HepG2 (cell line): ENCODE measurements at regions not wholly inside any gene's neighbourhood (a gene's known extent, or its start where the extent isn't known, plus 50 kb on each side); places are given as distances from the start of the nearest gene placed in this dataset.

Experiments
- ATAC-seq: fragments of 200-7000 bp; cut with Tn5 transposase; 3 replicates; pipeline ENCODE4 v1.9.1; 2020; ENCODE audit warnings: mild to moderate bottlenecking, moderate library complexity
- BruUV-seq: library from RNA; stranded (reverse); fragments of 400-500 nt; replicated peaks from 2 replicates; lab custom pipeline; 2021; lab: Mats Ljungman, UMichigan
- CTCF ChIA-PET: fragments of 300-600 bp; formaldehyde crosslinking; extraction: SDS; loops from one replicate; lab custom pipeline; 2021; ENCODE audit warnings: low total read pairs, inconsistent platforms, low intra/inter-chr PET ratio; lab: Yijun Ruan, JAX
- POLR2A ChIA-PET: fragments of 350-600 bp; sonication (Branson Sonifier 250); formaldehyde crosslinking; loops from one replicate; lab custom pipeline; 2020; ENCODE audit warnings: antibody characterized with exemption, inconsistent platforms; lab: Yijun Ruan, JAX
- DNase-seq: peaks from one replicate; pipeline ENCODE4 v3.0.0-alpha.2; 2015; ENCODE audit warnings: low spot score
- FAIRE-seq: peaks from 3 replicates; lab custom pipeline; 2011; peaks lifted over from hg19 to GRCh38; lab: Jason Lieb, UNC
- H2AFZ ChIP-seq: one replicate; pipeline ENCODE4 v1.6.1; 2011; ENCODE audit warnings: low read length, inconsistent platforms
- H3K27ac ChIP-seq: fragments of 300-600 bp; 3 replicates; pipeline ENCODE4 v1.8.0; 2011; ENCODE audit warnings: mixed run types, mild to moderate bottlenecking, mixed read lengths, low read length, inconsistent platforms; ENCODE audit not compliant: insufficient read depth; ENCODE audit errors: extremely low read length
- H3K27me3 ChIP-seq, 2 experiments: fragments of 200-600 bp in 1 of 2; 2 replicates in 1 of 2; 3 replicates in 1 of 2; pipeline versions ENCODE4 v1.6.0 to v1.8.0; 2011; ENCODE audit warnings: low read length in 2 of 2, mild to moderate bottlenecking in 2 of 2, moderate library complexity in 2 of 2, inconsistent platforms in 1 of 2; ENCODE audit not compliant: insufficient read depth in 2 of 2, control insufficient read depth in 1 of 2
- H3K36me3 ChIP-seq, 2 experiments: fragments of 200-600 bp in 1 of 2; replicated peaks in 1 of 2; 2 replicates in 1 of 2; 3 replicates in 1 of 2; pipeline versions ENCODE4 v1.5.1 to v1.8.0; 2011; ENCODE audit warnings: low read length in 2 of 2, inconsistent platforms in 1 of 2; ENCODE audit not compliant: insufficient read depth in 2 of 2, control insufficient read depth in 1 of 2
- H3K4me1 ChIP-seq: 2 replicates; pipeline ENCODE4 v1.5.1; 2012; ENCODE audit warnings: low read length, inconsistent platforms; ENCODE audit not compliant: insufficient read depth
- H3K4me2 ChIP-seq: 2 replicates; pipeline ENCODE4 v1.6.0; 2011; ENCODE audit warnings: low read depth, low read length, inconsistent platforms
- H3K4me3 ChIP-seq, 3 experiments: fragments of 200-600 bp in 1 of 3; sonication (generic), shearing (Covaris generic) in 1 of 3; replicated peaks in 1 of 3; 2 replicates each; pipeline ENCODE4 v1.5.1; 2011 to 2016; ENCODE audit warnings: low read length in 3 of 3, inconsistent platforms in 2 of 3, low read depth in 2 of 3, mild to moderate bottlenecking in 2 of 3, control low read depth in 1 of 3, mixed read lengths in 1 of 3; ENCODE audit not compliant: insufficient read depth in 1 of 3
- H3K79me2 ChIP-seq: one replicate; pipeline ENCODE4 v1.6.1; 2011; ENCODE audit warnings: low read length, inconsistent platforms; ENCODE audit not compliant: insufficient read depth
- H3K9ac ChIP-seq: 2 replicates; pipeline ENCODE4 v1.6.0; 2011; ENCODE audit warnings: mild to moderate bottlenecking, low read depth, low read length, inconsistent platforms; ENCODE audit not compliant: insufficient read depth
- H3K9me3 ChIP-seq: 2 replicates; pipeline ENCODE4 v1.5.1; 2012; ENCODE audit warnings: mild to moderate bottlenecking, low read length
- H4K20me1 ChIP-seq: 2 replicates; pipeline ENCODE4 v1.6.0; 2011; ENCODE audit warnings: inconsistent platforms, mild to moderate bottlenecking, low read length, moderate library complexity; ENCODE audit not compliant: insufficient read depth
- EHMT2 ChIP-seq: fragments of 200-600 bp; sonication (generic); IDR thresholded peaks from 2 replicates; pipeline ENCODE4 v1.7.0; 2017; ENCODE audit warnings: antibody characterized with exemption, low read depth, low read length, borderline replicate concordance
- JARID2 ChIP-seq: sonication (generic); formaldehyde crosslinking; IDR thresholded peaks from 2 replicates; pipeline ENCODE4 v1.8.1; 2023; ENCODE audit warnings: missing genetic modification reagents, inconsistent platforms; ENCODE audit not compliant: insufficient replicate concordance
- KAT7 ChIP-seq: IDR thresholded peaks from 2 replicates; pipeline ENCODE4 v1.6.1; 2018; ENCODE audit warnings: borderline replicate concordance, missing compliant biosample characterization
- MYNN ChIP-seq: sonication (generic); formaldehyde crosslinking; IDR thresholded peaks from 2 replicates; pipeline ENCODE4 v1.4.0; 2020; ENCODE audit warnings: mild to moderate bottlenecking, low read depth, missing genetic modification reagents
- SP5 ChIP-seq: IDR thresholded peaks from 2 replicates; pipeline ENCODE4 v1.6.1; 2016; ENCODE audit warnings: low read depth, borderline replicate concordance
- TCF12 ChIP-seq, 2 experiments: fragments of 450-650 bp in 1 of 2; sonication (generic) in 1 of 2; formaldehyde crosslinking in 1 of 2; IDR thresholded peaks; 2 replicates each; pipeline versions ENCODE4 v1.6.1 to v1.8.0; 2017 to 2022; ENCODE audit warnings: antibody characterized with exemption in 1 of 2, mild to moderate bottlenecking in 1 of 2, missing genetic modification reagents in 1 of 2, moderate library complexity in 1 of 2
- ZMYM3 ChIP-seq: sonication (generic); formaldehyde crosslinking; IDR thresholded peaks from 2 replicates; pipeline ENCODE4 v1.5.1; 2020; ENCODE audit warnings: mild to moderate bottlenecking, missing genetic modification reagents
- ZNF33B ChIP-seq: sonication (generic); formaldehyde crosslinking; IDR thresholded peaks from 2 replicates; pipeline ENCODE4 v1.5.1; 2020; ENCODE audit warnings: mild to moderate bottlenecking, missing genetic modification reagents
- ZNF83 ChIP-seq: sonication (generic); formaldehyde crosslinking; IDR thresholded peaks from 2 replicates; pipeline ENCODE4 v1.4.0; 2020; ENCODE audit warnings: missing genetic modification reagents, mild to moderate bottlenecking, borderline replicate concordance
- ZNF878 ChIP-seq: sonication (generic); formaldehyde crosslinking; IDR thresholded peaks from 2 replicates; pipeline ENCODE4 v1.8.1; 2023; ENCODE audit warnings: mild to moderate bottlenecking, missing genetic modification reagents, moderate library complexity
- WGBS: methylation state at CpG from one replicate; pipeline ENCODE4 v1.1.6; 2017; ENCODE audit warnings: low lambda C conversion rate; 5-methylcytosine and 5-hydroxymethylcytosine counted together
- in situ Hi-C: cut with HindIII; loops from 2 replicates; pipeline ENCODE4 v1.10.0; 2017; ENCODE audit warnings: low pct_unique_long_range_greater_than_20kb; ENCODE audit not compliant: extremely low pct_ligation_motif_present
- intact Hi-C: fragments of 100-400 bp; cut with micrococcal nuclease; formaldehyde crosslinking; loops from one replicate; pipeline ENCODE4 v1.10.0; 2022; ENCODE audit not compliant: unreplicated experiment
- TF ChIP-seq, protein P1 (sequence below), 2 experiments: sonication (generic) in 1 of 2; formaldehyde crosslinking in 1 of 2; IDR thresholded peaks; 2 replicates each; pipeline versions ENCODE4 v1.5.1 to v1.6.1; 2011 to 2020; ENCODE audit warnings: borderline replicate concordance in 1 of 2, low read depth in 1 of 2, low read length in 1 of 2, mild to moderate bottlenecking in 1 of 2, missing genetic modification reagents in 1 of 2, moderate library complexity in 1 of 2
- TF ChIP-seq, protein P2 (sequence below): sonication (generic); formaldehyde crosslinking; IDR thresholded peaks from 2 replicates; pipeline ENCODE4 v1.4.0; 2020; ENCODE audit warnings: missing genetic modification reagents, borderline replicate concordance

DNA sequence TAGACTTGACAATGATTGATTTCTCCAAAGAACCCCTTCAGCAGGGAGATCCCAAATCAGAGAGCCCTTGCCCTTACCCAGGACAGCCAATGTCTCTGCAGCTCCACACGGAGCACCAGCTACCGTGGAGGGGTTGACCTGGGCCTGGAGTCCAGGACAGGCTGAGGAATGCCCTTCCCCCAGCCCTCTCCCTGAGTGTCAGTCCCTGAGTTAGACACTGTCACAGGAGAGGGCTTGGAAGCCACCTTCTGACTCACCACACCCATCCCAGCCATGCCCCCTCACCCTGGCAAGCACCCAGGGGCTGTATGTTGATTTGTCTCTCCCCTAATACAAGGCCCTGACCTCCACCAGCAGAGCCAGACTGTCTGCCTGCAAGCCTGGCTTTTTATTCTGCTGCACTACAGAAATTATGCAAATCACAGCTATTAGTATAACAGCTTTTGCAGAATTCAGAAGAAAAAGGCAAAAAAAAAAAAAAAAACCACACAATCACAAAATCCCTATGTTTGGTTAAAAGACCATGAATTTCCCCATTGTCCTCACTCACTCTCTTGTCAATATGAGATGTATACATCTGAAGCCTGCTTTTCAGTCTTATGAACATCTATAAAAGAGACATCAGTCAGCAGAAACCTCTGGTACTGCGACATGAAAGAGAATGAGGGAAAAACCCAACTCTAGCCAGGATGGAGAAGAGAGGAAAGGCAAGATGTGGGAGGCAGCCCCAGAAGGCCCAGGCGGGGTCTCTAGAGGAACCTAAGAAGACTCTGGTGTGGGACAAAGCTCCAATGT is 240.7 kb downstream of the UQCRFS1 start:
- 8% methylated on average over 4 of the region's 4 CpGs for WGBS
- in situ Hi-C loops: no loop called here
- H4K20me1 ChIP-seq: no peaks in the 10 kb centered on the region
- CTCF ChIA-PET: no interaction called here
- H3K4me1 ChIP-seq: no peaks in the 10 kb centered on the region
- H3K4me3 ChIP-seq: no peak overlapping the region
- no peak overlapping the region for H3K27ac ChIP-seq
- H2AFZ ChIP-seq: no peak overlapping the region
- no peaks in the 10 kb centered on the region for H3K36me3 ChIP-seq
- no peak overlapping the region for H3K4me2 ChIP-seq
- no peaks in the 10 kb centered on the region for H3K9me3 ChIP-seq
- TF ChIP-seq SP5 (CRISPR knock-in tag): no peak
- TF ChIP-seq, protein P1, sequence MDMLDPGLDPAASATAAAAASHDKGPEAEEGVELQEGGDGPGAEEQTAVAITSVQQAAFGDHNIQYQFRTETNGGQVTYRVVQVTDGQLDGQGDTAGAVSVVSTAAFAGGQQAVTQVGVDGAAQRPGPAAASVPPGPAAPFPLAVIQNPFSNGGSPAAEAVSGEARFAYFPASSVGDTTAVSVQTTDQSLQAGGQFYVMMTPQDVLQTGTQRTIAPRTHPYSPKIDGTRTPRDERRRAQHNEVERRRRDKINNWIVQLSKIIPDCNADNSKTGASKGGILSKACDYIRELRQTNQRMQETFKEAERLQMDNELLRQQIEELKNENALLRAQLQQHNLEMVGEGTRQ (IDR thresholded peaks at IDR 0.05; ENCODE audit: low read depth, low read length): no peak
- TF ChIP-seq, protein P1 (CRISPR knock-in tag; IDR thresholded peaks at IDR 0.05; ENCODE audit: borderline replicate concordance): no peak
- no peak for TF ChIP-seq KAT7 (CRISPR knock-in tag)
- TF ChIP-seq, protein P2, sequence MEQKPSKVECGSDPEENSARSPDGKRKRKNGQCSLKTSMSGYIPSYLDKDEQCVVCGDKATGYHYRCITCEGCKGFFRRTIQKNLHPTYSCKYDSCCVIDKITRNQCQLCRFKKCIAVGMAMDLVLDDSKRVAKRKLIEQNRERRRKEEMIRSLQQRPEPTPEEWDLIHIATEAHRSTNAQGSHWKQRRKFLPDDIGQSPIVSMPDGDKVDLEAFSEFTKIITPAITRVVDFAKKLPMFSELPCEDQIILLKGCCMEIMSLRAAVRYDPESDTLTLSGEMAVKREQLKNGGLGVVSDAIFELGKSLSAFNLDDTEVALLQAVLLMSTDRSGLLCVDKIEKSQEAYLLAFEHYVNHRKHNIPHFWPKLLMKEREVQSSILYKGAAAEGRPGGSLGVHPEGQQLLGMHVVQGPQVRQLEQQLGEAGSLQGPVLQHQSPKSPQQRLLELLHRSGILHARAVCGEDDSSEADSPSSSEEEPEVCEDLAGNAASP (CRISPR knock-in tag): no peak
- TF ChIP-seq ZNF83 (CRISPR knock-in tag): no peak
- no peak for TF ChIP-seq ZNF33B (CRISPR knock-in tag)
- no peak for TF ChIP-seq EHMT2
- no peak for TF ChIP-seq TCF12 (IDR thresholded peaks at IDR 0.05)
- no peak for TF ChIP-seq TCF12 (CRISPR knock-in tag; IDR thresholded peaks at IDR 0.05)
- no peak for TF ChIP-seq ZNF878 (CRISPR knock-in tag)
- no peak for TF ChIP-seq MYNN
- TF ChIP-seq JARID2 (CRISPR knock-in tag): no peak
- TF ChIP-seq ZMYM3 (CRISPR knock-in tag): no peak
- no TSS peak for BruUV-seq
- no peak for DNase-seq
- no peaks in the 10 kb centered on the region for H3K79me2 ChIP-seq
- intact Hi-C loops: no loop called here
- FAIRE-seq: no peak
- no peaks in the 10 kb centered on the region for H3K27me3 ChIP-seq
- ATAC-seq: no peak
- POLR2A ChIA-PET: no interaction called here
- no peak overlapping the region for H3K9ac ChIP-seq
